ENCODE measurements at regions not wholly inside any gene's neighbourhood (a gene's known extent, or its start where the extent isn't known, plus 50 kb on each side); places are given as distances from the start of the nearest gene placed in this dataset.
"Not testable (repeated sequence)": the region's sequence is repeated elsewhere in the genome, so short reads cannot be mapped to it uniquely, and the experiment has no call there.

DNA sequence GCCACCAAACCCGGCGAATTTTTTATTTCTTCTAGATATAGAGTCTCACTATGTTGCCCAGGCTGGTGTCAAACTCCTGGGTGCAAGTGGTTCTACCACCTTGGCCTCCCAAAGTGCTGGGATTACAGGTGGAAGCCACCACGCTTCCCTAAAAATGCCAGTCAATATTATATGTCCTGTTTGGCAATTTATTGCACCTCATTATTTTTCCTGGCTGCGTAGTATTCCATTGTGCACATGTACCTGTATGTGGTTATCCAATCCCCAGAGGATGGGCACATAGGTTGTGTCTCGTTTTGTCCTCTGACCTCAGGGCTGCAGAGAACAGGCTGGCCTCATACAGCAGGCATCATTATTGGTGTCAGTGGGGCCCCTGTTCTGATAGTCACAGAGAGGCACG, 181.7 kb downstream of the C9orf50 start:
- no peak for DNase-seq (ENCODE audit: low read depth in 2 of 2, low spot score in 1 of 2)

DNA sequence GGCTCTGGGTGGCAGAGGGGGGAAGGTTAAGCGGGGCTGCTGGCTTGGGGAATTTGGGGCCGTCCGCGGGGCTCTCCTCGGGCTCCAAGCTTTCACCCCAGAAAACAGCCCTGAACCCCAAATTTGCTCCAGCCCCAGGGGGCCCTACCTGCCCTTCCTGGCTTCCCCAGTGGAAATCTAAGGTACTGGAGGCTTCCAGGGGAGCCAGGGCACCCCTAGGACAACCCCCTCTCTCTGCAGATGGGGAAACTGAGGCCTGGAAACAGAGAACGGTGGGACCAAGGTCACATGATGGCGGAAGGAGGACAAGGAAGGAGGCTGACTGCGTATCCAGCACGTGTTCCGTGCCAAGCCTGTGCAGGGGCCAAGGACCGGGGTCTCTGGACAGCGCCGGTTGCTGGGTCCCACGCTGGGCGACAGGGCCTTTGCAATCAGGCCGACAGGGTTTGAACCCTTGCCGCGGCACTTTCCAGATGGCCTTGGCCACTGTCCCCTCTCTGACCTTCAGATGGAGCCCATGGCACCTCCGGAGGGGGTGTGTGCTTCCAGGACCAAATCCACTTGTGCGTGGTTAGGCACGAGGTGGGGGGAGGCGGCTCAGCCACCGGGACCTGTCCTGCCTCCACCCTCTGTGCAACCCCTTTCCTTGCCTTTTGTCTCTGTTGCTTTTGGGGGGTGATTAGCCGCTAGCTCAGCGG, 183.1 kb downstream of the C9orf50 start:
- DNase-seq (ENCODE audit: low read depth in 2 of 2, low spot score in 1 of 2) = no peak

DNA sequence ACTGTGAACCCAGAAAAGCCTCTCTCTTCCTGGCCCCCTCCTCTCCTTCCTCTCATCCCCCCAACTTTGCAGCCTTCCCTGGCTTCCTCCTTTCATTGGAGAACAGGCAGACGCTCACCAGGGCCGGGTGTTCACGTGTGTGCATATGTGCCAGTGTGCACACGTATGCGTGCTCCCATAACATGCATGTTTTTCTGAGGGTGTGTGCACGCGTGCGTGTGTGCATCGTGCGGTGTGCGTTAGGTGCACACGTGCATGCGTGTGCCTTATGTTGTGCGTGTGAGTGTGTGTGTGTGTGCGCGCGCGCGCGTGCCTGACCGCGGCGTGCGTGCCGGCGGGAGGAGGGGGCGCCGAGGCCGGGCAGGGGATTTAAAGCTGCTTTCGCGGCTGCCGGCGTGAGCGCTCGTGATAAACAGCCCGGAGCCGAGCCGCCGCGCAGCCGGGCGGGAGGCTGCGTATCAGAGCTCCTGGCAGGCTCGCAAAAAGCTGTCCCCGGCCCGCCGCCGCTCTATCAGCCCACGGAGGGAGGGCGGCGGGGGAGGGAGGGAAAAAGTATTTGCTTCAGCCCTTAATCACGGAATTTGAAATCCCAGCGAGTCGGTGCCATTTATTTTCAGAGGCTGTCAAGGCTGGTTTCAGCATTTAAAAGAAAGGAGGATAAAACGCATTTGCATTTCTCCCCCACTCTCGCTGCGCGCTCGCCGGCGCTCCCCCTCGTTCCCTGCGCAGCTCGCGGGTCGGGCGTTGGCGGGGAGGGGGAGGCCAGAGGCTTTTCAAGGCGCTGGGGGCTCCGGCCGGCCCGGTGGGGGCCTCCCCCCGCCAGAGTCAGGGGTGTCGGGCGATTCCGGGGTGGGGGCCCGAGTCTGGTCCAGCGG, 183.9 kb downstream of the C9orf50 start:
- DNase-seq (ENCODE audit: low read depth in 2 of 2, low spot score in 1 of 2) = no peak

GRCh38 chr9:129435988-129436717, 184.7 kb downstream of the C9orf50 start:
- DNase-seq (ENCODE audit: low read depth in 2 of 2, low spot score in 1 of 2) = no peak

DNA sequence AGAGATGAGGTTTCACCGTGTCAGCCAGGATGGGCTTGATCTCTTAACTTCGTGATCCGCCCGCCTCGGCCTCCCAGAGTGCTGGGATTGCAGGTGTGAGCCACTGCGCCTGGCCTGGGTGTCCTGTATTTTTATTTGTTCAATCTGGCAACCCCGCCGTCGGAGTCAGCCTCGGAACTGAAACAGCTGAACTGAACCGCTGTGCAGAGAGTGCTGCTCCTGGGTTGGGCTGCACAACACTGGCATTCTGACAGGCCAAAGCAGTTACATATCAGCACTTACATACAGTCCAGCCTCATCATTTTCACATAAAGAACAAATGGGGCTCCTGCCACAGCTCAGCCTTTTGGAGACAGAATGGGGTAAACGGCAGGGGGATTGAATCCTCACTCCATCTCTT, 185.6 kb downstream of the C9orf50 start:
- no peak for DNase-seq (ENCODE audit: low read depth in 2 of 2, low spot score in 1 of 2)

GRCh38 chr9:129434187-129434586, 186.7 kb downstream of the C9orf50 start:
- DNase-seq (ENCODE audit: low read depth in 2 of 2, low spot score in 1 of 2) = no peak

DNA sequence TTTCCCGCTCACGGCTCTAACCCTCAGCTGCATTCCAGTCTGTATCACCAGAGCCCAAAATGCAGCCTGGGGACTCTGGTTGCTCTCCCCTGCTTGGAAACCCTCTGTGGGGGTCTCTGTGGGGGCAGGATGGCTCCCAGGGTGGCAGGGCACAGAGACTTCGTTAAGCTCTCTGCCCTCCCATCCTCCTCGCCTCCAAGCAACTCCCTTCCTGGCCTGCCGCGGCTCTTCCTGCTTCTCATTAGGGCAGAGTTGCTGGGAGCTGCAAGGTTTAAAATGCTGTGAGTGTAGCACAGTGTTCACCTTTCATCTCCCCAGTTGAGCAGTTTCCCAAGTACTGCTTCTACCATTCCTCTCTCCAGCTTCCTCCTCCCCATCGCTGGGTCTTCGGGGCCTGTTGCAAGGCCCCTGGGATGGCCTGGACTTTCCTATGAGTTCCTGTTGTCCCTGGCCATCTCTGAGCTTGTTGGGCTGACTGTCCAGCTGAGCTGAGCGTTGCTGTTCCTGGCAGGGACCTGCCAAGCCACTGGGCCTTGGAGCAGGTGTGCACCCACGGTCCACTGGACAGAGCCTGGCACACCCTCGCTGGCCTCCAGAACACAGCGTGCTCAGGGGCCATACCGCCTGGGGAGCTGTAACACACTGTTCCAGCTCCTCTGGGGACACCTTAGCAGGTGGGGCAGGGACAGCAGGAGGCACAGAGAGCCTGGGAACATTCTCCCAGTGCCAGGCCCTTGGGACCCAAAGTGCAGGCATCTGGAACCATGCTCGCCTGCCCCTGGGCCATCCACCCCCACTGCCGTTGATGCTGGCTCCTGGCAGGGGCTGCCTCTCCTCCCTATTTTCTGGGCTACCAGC, 188.4 kb downstream of the C9orf50 start:
- DNase-seq (ENCODE audit: low read depth in 2 of 2, low spot score in 1 of 2) = no peak

GRCh38 chr9:129430940-129431643, 189.8 kb downstream of the C9orf50 start:
- no peak for DNase-seq (ENCODE audit: low read depth in 2 of 2, low spot score in 1 of 2)

GRCh38 chr9:129428864-129429577, 191.9 kb downstream of the C9orf50 start:
- DNase-seq (ENCODE audit: low read depth in 2 of 2, low spot score in 1 of 2) = no peak

DNA sequence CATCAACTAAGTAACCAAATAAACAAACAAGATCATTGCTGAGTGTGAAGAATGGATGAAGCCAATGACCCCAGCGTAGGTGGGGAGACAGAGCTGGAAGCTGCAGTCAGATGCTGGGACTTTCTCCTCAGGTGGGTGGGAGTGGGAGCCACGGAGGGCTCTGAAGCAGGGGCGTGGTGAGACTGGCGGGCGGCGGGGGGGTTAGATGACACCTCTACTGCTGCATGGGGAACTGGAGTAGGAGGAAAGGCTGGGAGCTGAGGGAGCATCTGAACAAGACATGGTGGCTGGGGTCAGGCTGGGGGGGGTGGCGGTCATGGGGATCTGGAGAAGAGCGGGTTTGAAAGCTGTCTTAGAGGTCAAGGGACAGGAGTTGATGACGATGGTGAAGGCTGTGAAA, 193.8 kb downstream of the C9orf50 start:
- DNase-seq (ENCODE audit: low read depth in 2 of 2, low spot score in 1 of 2) = no peak

- not testable (repeated sequence) for DNase-seq (ENCODE audit: low read depth in 2 of 2, low spot score in 1 of 2)
Observed at GRCh38 chr9:129423755-129424154, 197.1 kb downstream of the C9orf50 start.

- no peak for DNase-seq (ENCODE audit: low read depth in 2 of 2, low spot score in 1 of 2)
Observed at GRCh38 chr9:129423216-129423615, 197.7 kb downstream of the C9orf50 start.

DNA sequence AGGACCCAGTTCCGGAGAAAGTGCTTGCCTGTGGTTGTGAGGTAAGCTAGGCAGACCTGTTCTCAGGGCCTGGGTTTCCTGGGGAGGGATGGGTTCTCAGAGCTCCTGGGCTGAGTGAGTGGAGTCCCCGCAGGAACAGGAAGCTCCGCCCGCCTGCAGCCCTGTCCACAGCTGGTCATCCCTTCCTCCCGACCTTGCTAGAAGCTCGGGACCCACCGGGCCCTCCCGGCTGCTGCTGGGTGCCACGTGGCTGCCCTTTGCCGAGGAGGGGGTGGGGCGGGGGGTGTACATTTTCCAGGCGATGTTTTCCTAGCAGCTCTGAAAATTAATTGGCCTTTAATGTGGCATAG, 198.1 kb downstream of the C9orf50 start:
- DNase-seq (ENCODE audit: low read depth in 2 of 2, low spot score in 1 of 2) = no peak

GRCh38 chr9:129422032-129422842, 198.7 kb downstream of the C9orf50 start:
- no peak for DNase-seq (ENCODE audit: low read depth in 2 of 2, low spot score in 1 of 2)

DNA sequence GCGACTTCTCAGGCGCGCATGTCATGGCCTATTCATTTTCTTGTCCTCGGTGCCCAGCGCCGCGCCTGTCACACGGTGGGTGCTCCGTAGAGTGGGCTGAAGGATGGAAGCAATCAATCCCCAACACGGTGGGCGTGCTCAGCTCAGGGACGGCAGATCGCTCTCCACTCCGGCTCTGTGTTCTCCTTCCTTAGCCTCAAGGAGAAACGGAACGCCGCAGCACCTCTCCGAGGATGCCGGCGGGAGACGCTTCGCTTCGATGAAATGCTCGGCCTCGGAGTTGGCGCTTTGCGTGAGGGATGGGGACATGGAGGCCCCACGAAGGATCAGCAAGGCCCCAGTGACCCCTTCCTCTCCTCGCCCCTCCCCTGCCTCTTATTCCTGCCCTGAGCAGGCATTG, 199.5 kb downstream of the C9orf50 start:
- no peak for DNase-seq (ENCODE audit: low read depth in 2 of 2, low spot score in 1 of 2)

GRCh38 chr9:129420721-129421120, 200.2 kb downstream of the C9orf50 start:
- no peak for DNase-seq (ENCODE audit: low read depth in 2 of 2, low spot score in 1 of 2)

GRCh38 chr9:129419382-129419899, 201.5 kb downstream of the C9orf50 start:
- DNase-seq (ENCODE audit: low read depth in 2 of 2, low spot score in 1 of 2) = no peak

DNA sequence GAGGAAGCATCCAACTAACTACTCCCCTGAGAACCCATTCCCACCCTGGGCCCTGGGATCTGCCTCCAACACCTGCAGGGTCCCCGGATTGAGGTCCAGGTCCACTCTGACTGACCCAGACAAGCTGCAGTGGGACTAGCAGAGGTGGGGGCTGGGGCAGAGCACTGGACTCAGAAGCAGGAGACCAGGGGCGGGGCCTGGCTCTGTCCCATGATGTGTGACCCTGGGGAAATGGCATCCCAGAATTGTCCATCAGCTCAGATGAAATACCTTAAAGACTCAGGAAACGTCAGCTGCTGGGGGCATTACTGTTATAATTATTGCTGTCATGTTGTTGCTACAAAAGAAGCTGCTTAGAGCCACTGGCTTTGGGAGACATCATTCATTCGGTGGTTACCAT, 202.4 kb downstream of the C9orf50 start:
- DNase-seq (ENCODE audit: low read depth in 2 of 2, low spot score in 1 of 2) = no peak
